GM13977 (cell line): ENCODE measurements at regions not wholly inside any gene's neighbourhood (a gene's known extent, or its start where the extent isn't known, plus 50 kb on each side); places are given as distances from the start of the nearest gene placed in this dataset.
"Not testable (repeated sequence)": the region's sequence is repeated elsewhere in the genome, so short reads cannot be mapped to it uniquely, and the experiment has no call there.

Source experiments
- DNase-seq: peaks from one replicate; pipeline ENCODE4 v3.0.0; 2012; ENCODE audit warnings: low spot score
- in situ Hi-C: fragments of 300-500 bp; cut with MboI; formaldehyde crosslinking; loops from one replicate; pipeline ENCODE4 v1.12.0; 2022; ENCODE audit warnings: low sequenced_read_pairs, low pct_unique_long_range_greater_than_20kb, mixed read lengths, inconsistent platforms; ENCODE audit not compliant: unreplicated experiment
- TF ChIP-seq, protein P1 (sequence below): IDR thresholded peaks from 2 replicates; pipeline ENCODE4 v1.5.1; 2012; ENCODE audit warnings: mild to moderate bottlenecking, control low read depth; ENCODE audit not compliant: insufficient read depth; ENCODE audit errors: extremely low read depth, missing control alignments

DNA sequence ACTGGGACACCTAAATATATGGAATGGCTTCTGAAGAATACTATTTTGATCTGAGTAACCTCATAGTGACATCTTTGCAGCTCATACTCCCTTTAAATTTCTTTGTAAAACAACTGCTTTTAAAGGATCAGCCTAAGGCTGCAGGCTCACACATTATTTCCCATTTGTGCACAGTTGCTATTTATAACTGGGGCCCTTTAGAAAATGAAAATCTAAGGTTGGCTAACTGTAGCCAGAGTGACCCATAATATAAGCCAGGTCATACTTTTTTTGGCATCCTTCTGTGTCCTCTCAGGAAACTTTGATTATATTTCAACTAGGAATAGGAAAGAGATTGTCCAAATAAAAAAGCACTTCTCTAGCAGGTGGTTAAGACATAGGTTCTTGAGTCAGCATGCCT, 123.6 kb upstream of the RASGEF1B start:
- no peak for DNase-seq
- in situ Hi-C loops = no loop called here
- TF ChIP-seq, protein P1, sequence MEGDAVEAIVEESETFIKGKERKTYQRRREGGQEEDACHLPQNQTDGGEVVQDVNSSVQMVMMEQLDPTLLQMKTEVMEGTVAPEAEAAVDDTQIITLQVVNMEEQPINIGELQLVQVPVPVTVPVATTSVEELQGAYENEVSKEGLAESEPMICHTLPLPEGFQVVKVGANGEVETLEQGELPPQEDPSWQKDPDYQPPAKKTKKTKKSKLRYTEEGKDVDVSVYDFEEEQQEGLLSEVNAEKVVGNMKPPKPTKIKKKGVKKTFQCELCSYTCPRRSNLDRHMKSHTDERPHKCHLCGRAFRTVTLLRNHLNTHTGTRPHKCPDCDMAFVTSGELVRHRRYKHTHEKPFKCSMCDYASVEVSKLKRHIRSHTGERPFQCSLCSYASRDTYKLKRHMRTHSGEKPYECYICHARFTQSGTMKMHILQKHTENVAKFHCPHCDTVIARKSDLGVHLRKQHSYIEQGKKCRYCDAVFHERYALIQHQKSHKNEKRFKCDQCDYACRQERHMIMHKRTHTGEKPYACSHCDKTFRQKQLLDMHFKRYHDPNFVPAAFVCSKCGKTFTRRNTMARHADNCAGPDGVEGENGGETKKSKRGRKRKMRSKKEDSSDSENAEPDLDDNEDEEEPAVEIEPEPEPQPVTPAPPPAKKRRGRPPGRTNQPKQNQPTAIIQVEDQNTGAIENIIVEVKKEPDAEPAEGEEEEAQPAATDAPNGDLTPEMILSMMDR = no peak

DNA sequence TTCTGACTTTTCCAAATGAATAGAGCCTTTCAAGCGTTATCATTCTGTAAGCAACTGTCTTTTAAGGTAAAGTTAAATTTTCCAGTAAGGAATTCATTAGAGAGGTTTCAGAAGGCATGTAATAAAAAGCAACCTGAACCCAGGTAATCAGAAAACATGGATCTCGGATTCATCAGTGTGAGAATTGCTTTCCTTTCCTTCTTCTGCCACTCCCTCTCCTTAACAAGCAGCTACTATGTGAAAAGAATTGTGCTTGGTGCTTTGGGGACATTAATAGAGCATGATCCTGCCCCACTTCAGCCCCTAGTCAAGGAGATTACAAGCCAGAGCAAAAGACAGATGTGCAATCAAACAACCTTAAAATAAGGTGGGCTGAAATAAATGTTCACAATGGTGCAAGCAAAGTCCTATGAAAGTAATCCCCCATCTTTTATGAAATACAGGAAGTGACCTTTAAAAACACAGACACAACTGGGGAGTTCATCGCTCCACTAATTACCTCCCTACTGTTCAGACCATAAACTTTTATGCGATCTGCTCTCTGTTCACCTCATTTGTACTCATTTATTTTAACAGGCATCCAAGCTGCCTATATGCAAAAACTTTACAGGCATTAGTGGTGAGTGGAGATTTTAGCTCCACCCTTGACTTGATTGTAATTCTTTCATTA, 122.9 kb upstream of the RASGEF1B start:
- TF ChIP-seq, protein P1 = no peak
- DNase-seq = no peak
- in situ Hi-C loops = no loop called here

DNA sequence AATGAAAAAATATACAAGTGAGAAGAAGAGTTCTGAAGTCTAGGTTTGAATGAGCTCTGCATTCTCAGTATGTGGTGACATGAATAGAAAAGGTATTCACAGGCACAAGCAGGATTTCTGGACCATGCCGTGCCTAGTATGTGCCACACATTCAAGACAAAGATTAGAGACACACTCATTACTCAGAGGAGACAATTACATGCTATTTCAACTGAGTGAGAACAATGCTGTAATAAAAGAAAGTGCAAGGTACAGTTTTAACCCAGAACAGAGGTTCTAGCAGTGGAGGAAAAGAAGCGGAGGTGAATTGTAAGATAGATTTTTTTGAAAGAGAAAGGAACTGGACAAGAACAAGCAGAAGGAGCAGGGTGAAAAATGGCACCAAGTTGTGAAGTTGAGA, 121.0 kb upstream of the RASGEF1B start:
- in situ Hi-C loops = no loop called here
- TF ChIP-seq, protein P1 = no peak
- no peak for DNase-seq

DNA sequence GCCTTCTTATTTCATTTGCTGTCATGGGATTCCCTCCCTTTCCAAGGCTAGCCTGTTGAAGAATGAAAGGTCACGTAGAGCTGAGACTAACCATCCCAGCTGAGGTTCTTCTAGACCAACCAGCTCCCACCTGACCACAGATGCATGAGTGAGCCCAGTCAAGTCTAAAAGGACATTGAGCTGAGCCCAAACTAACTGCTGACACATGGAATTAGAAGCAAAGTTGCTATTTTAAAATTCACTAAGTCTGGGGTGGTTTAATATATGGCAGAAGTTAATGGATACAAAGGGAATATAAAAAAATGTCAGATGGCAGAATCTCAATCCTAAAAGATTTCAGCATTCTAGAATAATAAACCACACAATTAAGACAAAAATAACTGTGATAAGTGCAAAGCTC, 118.9 kb upstream of the RASGEF1B start:
- in situ Hi-C loops = no loop called here
- no peak for DNase-seq
- TF ChIP-seq, protein P1 = no peak

DNA sequence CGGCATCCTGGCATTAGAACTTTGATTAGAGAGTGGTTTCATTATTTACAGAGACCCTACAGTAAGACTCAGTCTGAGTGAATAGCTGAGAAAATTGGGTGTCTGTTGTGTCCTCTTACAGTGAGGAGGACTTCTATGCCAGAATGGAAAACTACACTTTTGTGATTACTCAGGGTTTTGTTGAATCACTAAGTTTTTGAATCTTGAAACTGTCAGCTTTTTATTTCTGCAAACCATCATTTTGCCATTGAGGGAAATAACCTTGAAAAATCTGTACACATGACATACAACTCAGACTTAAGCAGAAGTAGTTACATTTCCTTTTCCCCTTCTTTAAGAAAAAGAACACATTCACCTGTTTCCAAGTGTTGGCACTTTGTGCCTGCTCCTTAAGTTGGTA, 117.6 kb upstream of the RASGEF1B start:
- in situ Hi-C loops = no loop called here
- no peak for DNase-seq
- TF ChIP-seq, protein P1 = no peak

DNA sequence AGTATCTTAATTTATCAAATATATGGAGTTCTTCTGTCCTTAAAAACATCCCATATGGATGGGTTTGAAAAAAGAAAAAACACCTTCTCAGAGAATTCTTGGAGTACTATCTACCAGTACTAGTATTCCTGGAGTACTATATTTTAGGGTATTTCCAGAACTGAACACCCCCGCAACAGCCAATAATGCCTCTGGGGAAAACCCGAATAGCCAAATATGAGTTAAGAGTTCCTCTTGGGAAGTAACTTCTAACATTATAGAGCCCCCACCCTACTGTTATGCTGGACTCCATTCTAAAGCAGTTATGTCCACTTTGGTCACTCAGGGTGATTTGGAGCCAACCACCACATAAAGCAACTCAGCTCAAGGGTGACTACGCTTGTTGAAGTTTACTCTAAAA, 115.0 kb upstream of the RASGEF1B start:
- no peak for DNase-seq
- TF ChIP-seq, protein P1 = no peak
- in situ Hi-C loops = no loop called here

DNA sequence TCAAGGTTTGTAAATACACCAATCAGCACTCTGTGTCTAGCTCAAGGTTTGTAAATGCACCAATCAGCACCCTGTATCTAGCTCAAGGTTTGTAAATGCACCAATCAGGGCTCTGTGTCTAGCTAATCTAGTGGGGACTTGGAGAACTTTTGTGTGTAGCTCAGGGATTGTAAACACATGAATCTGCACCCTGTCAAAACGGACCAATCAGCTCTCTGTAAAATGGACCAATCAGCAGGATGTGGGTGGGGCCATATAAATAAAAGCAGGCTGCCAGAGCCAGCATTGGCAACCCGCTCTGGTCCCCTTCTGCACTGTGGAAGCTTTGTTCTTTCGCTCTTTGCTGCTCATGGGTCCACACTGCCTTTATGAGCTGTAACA, 109.3 kb upstream of the RASGEF1B start:
- DNase-seq, in situ Hi-C loops: not testable (repeated sequence)
